Endothelial cell of umbilical vein (primary cell): ENCODE measurements at regions not wholly inside any gene's neighbourhood (a gene's known extent, or its start where the extent isn't known, plus 50 kb on each side); places are given as distances from the start of the nearest gene placed in this dataset.

Experiments used
- BruUV-seq: library from RNA; stranded (reverse); fragments of 400-500 nt; replicated peaks from 2 replicates; lab custom pipeline; 2021; lab: Mats Ljungman, UMichigan
- CTCF ChIA-PET: fragments of 300-600, 350-600 bp; sonication (Branson Sonifier 250); formaldehyde crosslinking; loops from one replicate; lab custom pipeline; 2021; ENCODE audit warnings: antibody characterized with exemption, inconsistent platforms; lab: Charles Lee
- POLR2A ChIA-PET: fragments of 300-600, 350-600 bp; sonication (Branson Sonifier 250); formaldehyde crosslinking; loops from one replicate; lab custom pipeline; 2021; ENCODE audit warnings: antibody characterized with exemption, inconsistent platforms; lab: Charles Lee
- DNase-seq: peaks from one replicate; pipeline ENCODE4 v3.0.0-alpha.2; 2011; ENCODE audit warnings: low read depth, low spot score
- FAIRE-seq: peaks from 2 replicates; lab custom pipeline; 2011; peaks lifted over from hg19 to GRCh38; lab: Jason Lieb, UNC
- H2AFZ ChIP-seq: 2 replicates; pipeline ENCODE4 v1.6.0; 2012; ENCODE audit warnings: low read depth, low read length, control low read depth, inconsistent platforms
- H3K27ac ChIP-seq: 2 replicates; pipeline ENCODE4 v1.5.1; 2011; ENCODE audit warnings: low read depth, mild to moderate bottlenecking, control low read depth, low read length, moderate library complexity; ENCODE audit not compliant: insufficient read depth
- H3K27me3 ChIP-seq, 2 experiments: 2 replicates each; pipeline versions ENCODE4 v1.6.0 to v1.6.1; 2011; ENCODE audit warnings: low read length in 2 of 2, mixed read lengths in 1 of 2; ENCODE audit not compliant: control insufficient read depth in 2 of 2, insufficient read depth in 2 of 2
- H3K36me3 ChIP-seq, 2 experiments: 2 replicates in 1 of 2; 3 replicates in 1 of 2; pipeline ENCODE4 v1.5.1; 2011; ENCODE audit warnings: low read length in 2 of 2, mild to moderate bottlenecking in 1 of 2, moderate library complexity in 1 of 2; ENCODE audit not compliant: control insufficient read depth in 2 of 2, insufficient read depth in 2 of 2; ENCODE audit errors: extremely low read depth in 1 of 2
- H3K4me1 ChIP-seq: 3 replicates; pipeline ENCODE4 v1.5.1; 2011; ENCODE audit warnings: mild to moderate bottlenecking, low read length; ENCODE audit not compliant: control insufficient read depth, insufficient read depth; ENCODE audit errors: extremely low read depth
- H3K4me2 ChIP-seq: 2 replicates; pipeline ENCODE4 v1.6.1; 2011; ENCODE audit warnings: low read length, control low read depth, mixed read lengths; ENCODE audit not compliant: insufficient read depth
- H3K4me3 ChIP-seq, 3 experiments: fragments of 200-600 bp in 1 of 3; sonication (generic), shearing (Covaris generic) in 1 of 3; replicated peaks in 1 of 3; 2 replicates each; pipeline ENCODE4 v1.5.1; 2011 to 2016; ENCODE audit warnings: control low read depth in 3 of 3, low read length in 3 of 3, mild to moderate bottlenecking in 2 of 3, inconsistent platforms in 1 of 3, low read depth in 1 of 3, moderate library complexity in 1 of 3; ENCODE audit not compliant: insufficient read depth in 1 of 3
- H3K79me2 ChIP-seq: 2 replicates; pipeline ENCODE4 v1.6.0; 2012; ENCODE audit warnings: low read length, inconsistent platforms; ENCODE audit not compliant: control insufficient read depth, insufficient read depth
- H3K9ac ChIP-seq: replicated peaks from 2 replicates; pipeline ENCODE3; 2011; ENCODE audit warnings: low read length, control low read depth; ENCODE audit not compliant: insufficient read depth; ENCODE audit errors: extremely low read depth
- H3K9me1 ChIP-seq: replicated peaks from 3 replicates; pipeline ENCODE4 v1.6.0; 2011; ENCODE audit warnings: mild to moderate bottlenecking, low read length; ENCODE audit not compliant: control insufficient read depth, insufficient read depth; ENCODE audit errors: extremely low read depth
- H3K9me3 ChIP-seq: replicated peaks from 2 replicates; pipeline ENCODE4 v1.5.1; 2012; ENCODE audit warnings: low read length, inconsistent platforms; ENCODE audit not compliant: control insufficient read depth, insufficient read depth
- H4K20me1 ChIP-seq: replicated peaks from 2 replicates; pipeline ENCODE3; 2011; ENCODE audit warnings: mild to moderate bottlenecking, low read length; ENCODE audit not compliant: control insufficient read depth, insufficient read depth; ENCODE audit errors: extremely low read depth
- EZH2 ChIP-seq: IDR thresholded peaks from 2 replicates; pipeline ENCODE4 v1.6.1; 2012; ENCODE audit warnings: borderline replicate concordance, low read depth, mild to moderate bottlenecking, moderate library complexity, low read length, inconsistent platforms; ENCODE audit not compliant: severe bottlenecking
- FOS ChIP-seq: IDR thresholded peaks from 2 replicates; pipeline ENCODE4 v1.6.1; 2011; ENCODE audit warnings: mild to moderate bottlenecking, low read length, moderate library complexity, borderline replicate concordance; ENCODE audit not compliant: insufficient read depth
- GATA2 ChIP-seq: IDR thresholded peaks from 2 replicates; pipeline ENCODE4 v1.7.0; 2011; ENCODE audit warnings: low read depth, mild to moderate bottlenecking, moderate library complexity, mixed read lengths, low read length; ENCODE audit not compliant: insufficient read length, insufficient read depth
- JUN ChIP-seq: IDR thresholded peaks from 2 replicates; pipeline ENCODE4 v1.6.1; 2011; ENCODE audit warnings: borderline replicate concordance, low read depth; ENCODE audit not compliant: insufficient read length, insufficient read depth
- MYC ChIP-seq: IDR thresholded peaks from one replicate; pipeline ENCODE4 v1.6.1; 2011; ENCODE audit warnings: mild to moderate bottlenecking, low read depth, low read length
- POLR2A ChIP-seq: IDR thresholded peaks from 2 replicates; pipeline ENCODE4 v1.6.1; 2012; ENCODE audit warnings: low read depth, mild to moderate bottlenecking, control low read depth, low read length
- POLR2AphosphoS5 ChIP-seq: IDR thresholded peaks from 2 replicates; pipeline ENCODE4 v1.6.1; 2012; ENCODE audit warnings: low read depth, mild to moderate bottlenecking, control low read depth, low read length, moderate library complexity; ENCODE audit not compliant: insufficient read depth
- dilution Hi-C: fragments of 300-500 bp; cut with MboI; formaldehyde crosslinking; loops from one replicate; pipeline ENCODE4 v1.15.0; 2019; ENCODE audit warnings: low sequenced_read_pairs; ENCODE audit not compliant: extremely low pct_ligation_motif_present
- intact Hi-C: fragments of 100-400 bp; cut with micrococcal nuclease; formaldehyde crosslinking; loops from one replicate; pipeline ENCODE4 v1.10.0; 2022
- TF ChIP-seq, protein P1 (sequence below), 2 donors: IDR thresholded peaks; 1 replicate in 1 of 2; 2 replicates in 1 of 2; pipeline ENCODE4 v1.5.1; 2011; ENCODE audit warnings: low read length in 2 of 2, mild to moderate bottlenecking in 2 of 2, moderate library complexity in 2 of 2, control low read depth in 1 of 2, inconsistent platforms in 1 of 2, low read depth in 1 of 2; ENCODE audit not compliant: insufficient read depth in 1 of 2; ENCODE audit errors: extremely low read depth in 1 of 2
- TF ChIP-seq, protein P2 (sequence below): IDR thresholded peaks from 2 replicates; pipeline ENCODE4 v1.6.1; 2011; ENCODE audit not compliant: insufficient read depth, insufficient read length

DNA sequence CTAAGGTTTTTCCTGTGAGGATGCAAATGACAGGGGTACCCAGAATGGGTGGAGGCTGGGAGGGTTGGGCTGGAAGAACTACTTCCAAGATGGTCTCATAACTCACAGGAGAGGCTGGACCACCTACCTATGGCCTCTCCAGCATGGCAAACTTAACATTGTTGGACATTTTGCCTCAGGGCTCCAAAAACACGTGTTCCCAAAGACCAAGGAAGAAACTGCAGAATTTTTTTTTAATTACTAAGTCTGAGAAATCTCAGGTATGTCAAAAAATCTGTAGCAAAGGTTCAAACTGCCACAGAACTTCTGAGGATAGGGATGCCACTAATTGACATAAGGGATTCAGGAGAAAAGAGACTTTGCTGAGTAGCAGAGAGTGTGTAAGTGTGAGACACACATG is 270.8 kb downstream of the NNT start:
- Histone ChIP-seq H3K4me1 (no peaks in the 10 kb centered on the region), H3K4me3 (no peak overlapping the region), H3K9me3 (no peaks in the 10 kb centered on the region), H2AFZ (no peak overlapping the region), H3K79me2 (no peaks in the 10 kb centered on the region), H3K36me3 (no peaks in the 10 kb centered on the region), H4K20me1 (no peaks in the 10 kb centered on the region), H3K9ac (no peak overlapping the region), H3K4me2 (no peak overlapping the region), H3K9me1 (no peaks in the 10 kb centered on the region), H3K27ac (no peak overlapping the region), H3K27me3 (no peaks in the 10 kb centered on the region)
- FAIRE-seq (no peak), DNase-seq (no peak)
- no peak for TF ChIP-seq MYC
- no peak for TF ChIP-seq POLR2AphosphoS5
- TF ChIP-seq, protein P1, sequence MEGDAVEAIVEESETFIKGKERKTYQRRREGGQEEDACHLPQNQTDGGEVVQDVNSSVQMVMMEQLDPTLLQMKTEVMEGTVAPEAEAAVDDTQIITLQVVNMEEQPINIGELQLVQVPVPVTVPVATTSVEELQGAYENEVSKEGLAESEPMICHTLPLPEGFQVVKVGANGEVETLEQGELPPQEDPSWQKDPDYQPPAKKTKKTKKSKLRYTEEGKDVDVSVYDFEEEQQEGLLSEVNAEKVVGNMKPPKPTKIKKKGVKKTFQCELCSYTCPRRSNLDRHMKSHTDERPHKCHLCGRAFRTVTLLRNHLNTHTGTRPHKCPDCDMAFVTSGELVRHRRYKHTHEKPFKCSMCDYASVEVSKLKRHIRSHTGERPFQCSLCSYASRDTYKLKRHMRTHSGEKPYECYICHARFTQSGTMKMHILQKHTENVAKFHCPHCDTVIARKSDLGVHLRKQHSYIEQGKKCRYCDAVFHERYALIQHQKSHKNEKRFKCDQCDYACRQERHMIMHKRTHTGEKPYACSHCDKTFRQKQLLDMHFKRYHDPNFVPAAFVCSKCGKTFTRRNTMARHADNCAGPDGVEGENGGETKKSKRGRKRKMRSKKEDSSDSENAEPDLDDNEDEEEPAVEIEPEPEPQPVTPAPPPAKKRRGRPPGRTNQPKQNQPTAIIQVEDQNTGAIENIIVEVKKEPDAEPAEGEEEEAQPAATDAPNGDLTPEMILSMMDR (IDR thresholded peaks at IDR 0.05; ENCODE audit: extremely low read depth in 1 of 2, insufficient read depth in 1 of 2, low read depth in 1 of 2, low read length in 2 of 2) = no peak
- no peak for TF ChIP-seq POLR2A
- TF ChIP-seq, protein P2, sequence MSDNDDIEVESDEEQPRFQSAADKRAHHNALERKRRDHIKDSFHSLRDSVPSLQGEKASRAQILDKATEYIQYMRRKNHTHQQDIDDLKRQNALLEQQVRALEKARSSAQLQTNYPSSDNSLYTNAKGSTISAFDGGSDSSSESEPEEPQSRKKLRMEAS = no peak
- TF ChIP-seq EZH2 = no peak
- no peak for TF ChIP-seq GATA2
- TF ChIP-seq JUN = no peak
- TF ChIP-seq FOS = no peak
- CTCF ChIA-PET = no interaction called here
- POLR2A ChIA-PET = no interaction called here
- dilution Hi-C loops (no loop called here), intact Hi-C loops (no loop called here)
- BruUV-seq = no TSS peak
